Endothelial cell (in vitro differentiated cells): ENCODE measurements at regions not wholly inside any gene's neighbourhood (a gene's known extent, or its start where the extent isn't known, plus 50 kb on each side); places are given as distances from the start of the nearest gene placed in this dataset.

Experiments
- DNase-seq: peaks from one replicate; pipeline ENCODE4 v3.0.0; 2021; ENCODE audit warnings: low spot score
- H3K27ac Mint-ChIP-seq: one replicate; pipeline ENCODE4 v1.8.0; 2021; ENCODE audit warnings: mixed read lengths, inconsistent platforms; ENCODE audit not compliant: unreplicated experiment
- H3K27me3 Mint-ChIP-seq: one replicate; pipeline ENCODE4 v1.8.0; 2021; ENCODE audit warnings: mild to moderate bottlenecking, moderate library complexity, mixed read lengths, inconsistent platforms; ENCODE audit not compliant: unreplicated experiment
- H3K36me3 Mint-ChIP-seq: one replicate; pipeline ENCODE4 v1.8.0; 2021; ENCODE audit warnings: mild to moderate bottlenecking, low read depth, mixed read lengths, inconsistent platforms; ENCODE audit not compliant: unreplicated experiment
- H3K4me1 Mint-ChIP-seq: one replicate; pipeline ENCODE4 v1.8.0; 2021; ENCODE audit warnings: mild to moderate bottlenecking, mixed read lengths, inconsistent platforms; ENCODE audit not compliant: unreplicated experiment
- H3K4me3 Mint-ChIP-seq: one replicate; pipeline ENCODE4 v1.8.0; 2021; ENCODE audit warnings: mild to moderate bottlenecking, mixed read lengths, inconsistent platforms; ENCODE audit not compliant: unreplicated experiment
- H3K9me3 Mint-ChIP-seq: one replicate; pipeline ENCODE4 v1.8.0; 2021; ENCODE audit warnings: mixed read lengths, inconsistent platforms; ENCODE audit not compliant: unreplicated experiment
- TF ChIP-seq, protein P1 (sequence below): fragments of 200-600 bp; sonication (generic); IDR thresholded peaks from one replicate; pipeline ENCODE4 v1.5.0; 2021; ENCODE audit warnings: antibody characterized with exemption; ENCODE audit not compliant: unreplicated experiment

DNA sequence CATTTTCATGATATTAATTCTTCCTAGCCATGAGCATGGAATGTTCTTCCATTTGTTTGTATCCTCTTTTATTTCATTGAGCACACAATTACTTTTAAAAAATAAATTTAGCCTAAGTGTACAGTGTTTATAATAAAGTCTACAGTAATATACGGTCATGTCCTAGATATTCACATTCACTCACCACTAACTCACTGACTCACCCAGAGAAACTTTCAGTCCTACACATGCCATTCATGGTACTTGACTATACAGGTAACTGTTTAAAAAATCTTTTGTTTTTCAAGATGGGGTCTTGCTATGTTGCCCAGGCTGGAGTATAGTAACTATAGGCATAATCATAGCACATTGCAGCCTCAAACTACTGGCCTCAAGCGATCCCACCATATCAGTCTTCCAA is 348.1 kb downstream of the RAPGEF2 start:
- H3K36me3 Mint-ChIP-seq, result no peaks in the 10 kb centered on the region
- peaks cover 5% of the 10 kb centered on the region for H3K4me1 Mint-ChIP-seq
- H3K27ac Mint-ChIP-seq, result no peak overlapping the region
- H3K4me3 Mint-ChIP-seq, result no peak overlapping the region
- DNase-seq, result no peak
- TF ChIP-seq, protein P1, sequence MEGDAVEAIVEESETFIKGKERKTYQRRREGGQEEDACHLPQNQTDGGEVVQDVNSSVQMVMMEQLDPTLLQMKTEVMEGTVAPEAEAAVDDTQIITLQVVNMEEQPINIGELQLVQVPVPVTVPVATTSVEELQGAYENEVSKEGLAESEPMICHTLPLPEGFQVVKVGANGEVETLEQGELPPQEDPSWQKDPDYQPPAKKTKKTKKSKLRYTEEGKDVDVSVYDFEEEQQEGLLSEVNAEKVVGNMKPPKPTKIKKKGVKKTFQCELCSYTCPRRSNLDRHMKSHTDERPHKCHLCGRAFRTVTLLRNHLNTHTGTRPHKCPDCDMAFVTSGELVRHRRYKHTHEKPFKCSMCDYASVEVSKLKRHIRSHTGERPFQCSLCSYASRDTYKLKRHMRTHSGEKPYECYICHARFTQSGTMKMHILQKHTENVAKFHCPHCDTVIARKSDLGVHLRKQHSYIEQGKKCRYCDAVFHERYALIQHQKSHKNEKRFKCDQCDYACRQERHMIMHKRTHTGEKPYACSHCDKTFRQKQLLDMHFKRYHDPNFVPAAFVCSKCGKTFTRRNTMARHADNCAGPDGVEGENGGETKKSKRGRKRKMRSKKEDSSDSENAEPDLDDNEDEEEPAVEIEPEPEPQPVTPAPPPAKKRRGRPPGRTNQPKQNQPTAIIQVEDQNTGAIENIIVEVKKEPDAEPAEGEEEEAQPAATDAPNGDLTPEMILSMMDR, result no peak
- H3K9me3 Mint-ChIP-seq, result no peaks in the 10 kb centered on the region
- H3K27me3 Mint-ChIP-seq, result no peaks in the 10 kb centered on the region

DNA sequence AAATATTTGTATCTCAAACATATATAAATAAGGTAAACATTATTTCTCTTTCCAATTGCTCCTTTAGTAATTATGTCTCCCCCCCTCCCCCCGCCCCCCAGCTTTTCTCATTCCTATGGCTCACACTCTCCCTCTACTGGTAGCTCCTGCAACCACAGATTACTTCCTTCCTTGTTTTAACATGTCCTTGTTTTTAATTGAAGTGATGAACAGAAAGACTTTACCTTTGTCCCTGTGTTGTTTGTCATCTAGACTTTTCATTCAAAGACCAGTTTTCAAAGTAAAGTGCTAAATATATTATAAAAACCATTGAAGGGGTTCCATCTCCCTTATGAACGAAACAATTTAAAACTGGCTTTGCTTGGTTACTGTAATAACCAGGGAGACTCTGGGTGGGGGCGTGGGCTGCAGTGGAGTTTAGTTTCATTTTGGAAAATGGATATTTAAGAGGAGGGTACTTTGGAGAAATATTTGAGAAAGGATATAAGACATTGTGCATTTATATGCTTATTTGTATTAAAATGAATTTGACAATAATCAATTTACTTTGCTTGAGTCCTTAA is 352.9 kb downstream of the RAPGEF2 start:
- no peak overlapping the region for H3K4me3 Mint-ChIP-seq
- H3K27me3 Mint-ChIP-seq, result peaks cover 2% of the 10 kb centered on the region
- DNase-seq, result peak; percentile 48
- H3K36me3 Mint-ChIP-seq, result no peaks in the 10 kb centered on the region
- H3K27ac Mint-ChIP-seq, result peak overlapping the region; percentile 71
- TF ChIP-seq, protein P1, result peak; percentile 59
- H3K9me3 Mint-ChIP-seq, result no peaks in the 10 kb centered on the region
- H3K4me1 Mint-ChIP-seq, result peaks cover 3% of the 10 kb centered on the region

DNA sequence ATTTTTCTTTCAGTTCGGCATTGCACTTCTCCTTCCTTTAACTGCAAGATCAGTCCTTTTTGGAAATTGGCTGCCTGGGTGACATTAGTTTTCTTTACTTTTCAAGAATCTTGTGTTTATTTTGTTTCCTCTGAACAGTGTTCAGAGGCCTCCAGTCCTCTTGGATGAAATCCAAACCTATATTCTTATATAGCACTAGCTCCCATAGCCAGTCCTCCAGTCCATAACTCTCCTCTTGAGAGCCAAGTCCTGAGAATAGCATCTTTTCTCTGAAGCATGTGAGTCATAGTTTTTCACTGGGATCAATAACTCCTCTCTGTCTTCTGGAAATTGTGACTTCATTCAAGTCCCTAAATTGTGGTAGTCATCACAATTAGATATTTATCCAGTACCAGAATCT is 357.5 kb downstream of the RAPGEF2 start:
- Mint-ChIP-seq H3K9me3 (no peaks in the 10 kb centered on the region), H3K36me3 (no peaks in the 10 kb centered on the region), H3K27ac (no peak overlapping the region), H3K4me1 (peaks cover 3% of the 10 kb centered on the region), H3K4me3 (no peak overlapping the region), H3K27me3 (peaks cover 2% of the 10 kb centered on the region)
- TF ChIP-seq, protein P1, result no peak
- DNase-seq, result no peak

DNA sequence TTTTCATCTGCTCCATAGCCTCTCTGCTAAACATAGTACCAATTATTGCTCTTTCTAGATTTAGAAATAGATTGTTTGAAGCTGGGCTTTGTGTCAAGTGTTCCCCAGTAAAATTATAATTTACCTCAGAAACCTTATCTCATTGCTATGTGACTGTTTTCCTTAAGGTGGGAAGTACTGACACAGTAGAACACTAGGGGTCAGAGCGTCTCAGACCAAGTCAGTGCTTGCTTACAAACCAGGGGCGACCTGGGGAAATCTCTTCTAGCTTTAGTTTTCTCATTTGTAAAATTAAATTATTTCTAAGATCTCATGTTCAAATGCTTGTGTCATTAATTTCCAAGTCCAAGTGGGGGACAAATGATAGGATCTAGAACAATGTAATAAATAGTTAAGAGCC is 360.4 kb downstream of the RAPGEF2 start:
- no peak overlapping the region for H3K4me3 Mint-ChIP-seq
- H3K27ac Mint-ChIP-seq, result no peak overlapping the region
- H3K9me3 Mint-ChIP-seq, result no peaks in the 10 kb centered on the region
- TF ChIP-seq, protein P1, result no peak
- H3K27me3 Mint-ChIP-seq, result peaks cover 5% of the 10 kb centered on the region
- H3K36me3 Mint-ChIP-seq, result no peaks in the 10 kb centered on the region
- no peak for DNase-seq
- H3K4me1 Mint-ChIP-seq, result no peaks in the 10 kb centered on the region

DNA sequence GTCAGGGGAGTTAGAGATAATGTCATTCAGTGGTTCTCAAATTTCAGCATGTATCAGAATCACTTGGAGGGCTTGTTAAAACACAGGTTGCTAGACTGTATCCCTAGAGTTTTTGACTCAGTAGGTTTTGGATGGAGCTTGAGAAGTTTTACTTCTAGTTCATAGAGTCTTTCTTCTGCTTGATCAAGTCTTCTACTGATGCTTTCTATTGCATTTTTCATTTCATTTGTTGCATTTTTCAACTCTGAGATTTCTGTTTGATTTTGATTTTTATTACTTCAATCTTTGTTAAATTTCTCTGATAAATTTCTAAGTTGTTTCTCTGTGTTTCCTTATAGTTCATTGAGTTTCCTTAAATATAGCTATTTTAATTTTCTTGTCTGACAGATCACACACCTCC is 361.4 kb downstream of the RAPGEF2 start:
- Mint-ChIP-seq H3K36me3 (no peaks in the 10 kb centered on the region), H3K4me1 (no peaks in the 10 kb centered on the region), H3K9me3 (no peaks in the 10 kb centered on the region), H3K27ac (no peak overlapping the region), H3K27me3 (peaks cover 3% of the 10 kb centered on the region), H3K4me3 (no peak overlapping the region)
- DNase-seq, result no peak
- TF ChIP-seq, protein P1, result no peak
